LNCaP clone FGC (cell line): ENCODE measurements at regions not wholly inside any gene's neighbourhood (a gene's known extent, or its start where the extent isn't known, plus 50 kb on each side); places are given as distances from the start of the nearest gene placed in this dataset.
A peak's percentile ranks its signal among the peaks of the same experiment; 100 is the strongest.
"Not testable (repeated sequence)": the region's sequence is repeated elsewhere in the genome, so short reads cannot be mapped to it uniquely, and the experiment has no call there.

ENCODE experiments used
- DNase-seq: peaks from one replicate; pipeline ENCODE4 v3.0.0-alpha.2; 2011; ENCODE audit warnings: low read depth
- H3K4me3 ChIP-seq: 2 replicates; pipeline ENCODE4 v1.5.1; 2011; ENCODE audit warnings: mild to moderate bottlenecking, low read depth, low read length, control low read depth
- TF ChIP-seq, protein P1 (sequence below): IDR thresholded peaks from 2 replicates; pipeline ENCODE4 v1.5.1; 2012; ENCODE audit warnings: mild to moderate bottlenecking; ENCODE audit not compliant: control insufficient read depth, insufficient read depth; ENCODE audit errors: extremely low read depth

DNA sequence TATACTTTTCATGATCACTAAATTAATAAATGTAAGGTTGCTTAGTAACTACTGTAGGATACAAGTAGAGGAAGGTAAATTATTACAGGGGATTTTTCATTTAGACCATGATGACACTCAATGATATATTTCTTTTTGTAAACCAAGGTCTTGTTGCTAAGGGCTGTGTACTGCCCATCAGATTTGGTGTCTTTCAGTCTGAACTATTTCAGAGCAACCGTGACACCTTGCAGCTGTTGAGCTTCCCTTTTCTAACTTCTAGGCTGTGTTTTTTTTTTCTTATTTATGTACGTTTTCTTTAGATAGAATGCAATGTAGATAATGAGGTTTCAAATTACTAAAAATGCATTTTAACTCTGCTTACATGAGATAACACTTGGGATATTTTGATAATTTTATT lies 292.0 kb upstream of the MBL2 start:
- no peak overlapping the region for H3K4me3 ChIP-seq
- TF ChIP-seq, protein P1, sequence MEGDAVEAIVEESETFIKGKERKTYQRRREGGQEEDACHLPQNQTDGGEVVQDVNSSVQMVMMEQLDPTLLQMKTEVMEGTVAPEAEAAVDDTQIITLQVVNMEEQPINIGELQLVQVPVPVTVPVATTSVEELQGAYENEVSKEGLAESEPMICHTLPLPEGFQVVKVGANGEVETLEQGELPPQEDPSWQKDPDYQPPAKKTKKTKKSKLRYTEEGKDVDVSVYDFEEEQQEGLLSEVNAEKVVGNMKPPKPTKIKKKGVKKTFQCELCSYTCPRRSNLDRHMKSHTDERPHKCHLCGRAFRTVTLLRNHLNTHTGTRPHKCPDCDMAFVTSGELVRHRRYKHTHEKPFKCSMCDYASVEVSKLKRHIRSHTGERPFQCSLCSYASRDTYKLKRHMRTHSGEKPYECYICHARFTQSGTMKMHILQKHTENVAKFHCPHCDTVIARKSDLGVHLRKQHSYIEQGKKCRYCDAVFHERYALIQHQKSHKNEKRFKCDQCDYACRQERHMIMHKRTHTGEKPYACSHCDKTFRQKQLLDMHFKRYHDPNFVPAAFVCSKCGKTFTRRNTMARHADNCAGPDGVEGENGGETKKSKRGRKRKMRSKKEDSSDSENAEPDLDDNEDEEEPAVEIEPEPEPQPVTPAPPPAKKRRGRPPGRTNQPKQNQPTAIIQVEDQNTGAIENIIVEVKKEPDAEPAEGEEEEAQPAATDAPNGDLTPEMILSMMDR = no peak
- no peak for DNase-seq

DNA sequence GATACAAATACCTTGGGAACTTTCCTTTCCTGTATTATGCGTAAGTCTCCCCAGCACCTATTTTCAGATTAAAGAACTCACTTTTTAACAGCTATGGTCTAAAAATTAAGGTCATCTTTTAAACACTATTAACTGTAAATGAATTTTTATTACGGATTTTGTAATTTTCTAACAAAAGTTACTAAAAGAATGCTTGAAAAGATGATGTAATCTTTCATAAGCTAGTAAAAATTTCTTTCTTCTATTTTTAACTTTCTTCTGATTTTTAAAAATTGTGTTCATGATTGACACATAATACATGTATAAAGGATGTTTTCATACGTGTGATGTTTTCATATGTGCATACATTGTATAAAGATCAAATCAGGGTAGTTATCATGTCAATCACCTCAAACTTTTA lies 291.2 kb upstream of the MBL2 start:
- DNase-seq = no peak
- no peak overlapping the region for H3K4me3 ChIP-seq
- TF ChIP-seq, protein P1 = no peak

DNA sequence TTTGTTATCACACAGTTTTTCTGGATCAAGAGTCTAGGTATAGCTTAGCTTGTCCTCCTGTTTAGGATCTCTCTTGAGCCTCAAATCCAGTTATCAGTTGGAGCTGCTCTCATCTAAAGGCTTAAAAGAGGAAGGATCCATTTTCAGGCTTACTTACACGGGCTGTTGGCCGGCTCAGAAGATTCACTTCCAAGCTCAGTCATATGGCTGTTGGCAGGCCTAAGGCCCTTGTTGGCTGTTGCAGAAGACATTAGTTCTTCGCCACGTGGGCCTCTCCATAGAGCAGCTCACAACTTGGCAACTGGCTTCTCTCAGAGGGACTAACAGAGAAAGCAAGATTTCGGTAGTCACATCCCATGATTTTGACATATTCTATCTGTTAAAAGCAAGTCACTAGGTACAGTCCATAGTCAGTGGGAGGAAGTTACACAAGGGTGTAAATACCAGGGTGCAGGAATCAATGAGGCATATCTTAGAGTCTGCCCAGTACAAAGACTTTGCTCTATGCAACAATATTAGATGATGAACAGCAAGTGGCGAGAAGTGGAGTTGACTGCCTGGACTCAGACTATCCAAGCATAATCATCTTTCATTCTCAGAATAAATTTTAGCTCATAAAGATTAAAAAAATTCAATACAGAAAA lies 280.1 kb upstream of the MBL2 start:
- H3K4me3 ChIP-seq = no peak overlapping the region
- TF ChIP-seq, protein P1 = no peak
- DNase-seq = no peak

DNA sequence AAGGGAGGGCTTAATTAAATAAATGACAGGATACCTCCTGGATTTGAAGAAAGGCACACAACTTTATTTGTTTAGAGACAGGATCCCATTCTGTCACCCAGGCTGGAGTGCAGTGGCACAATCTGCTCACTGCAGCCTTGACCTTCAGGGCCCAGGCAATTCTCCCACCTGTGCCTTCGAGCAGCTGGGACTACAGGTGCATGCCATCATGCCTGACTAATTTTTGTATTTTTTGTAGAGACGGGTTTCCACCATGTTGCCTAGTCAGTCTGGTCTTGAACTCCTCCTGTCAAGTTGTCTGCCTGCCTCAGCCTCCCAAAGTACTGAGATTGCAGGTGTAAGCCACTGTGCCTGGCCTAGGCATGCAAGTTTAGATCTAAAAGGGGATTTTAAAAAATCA lies 272.7 kb upstream of the MBL2 start:
- no peak for DNase-seq
- TF ChIP-seq, protein P1 = no peak
- H3K4me3 ChIP-seq = no peak overlapping the region

DNA sequence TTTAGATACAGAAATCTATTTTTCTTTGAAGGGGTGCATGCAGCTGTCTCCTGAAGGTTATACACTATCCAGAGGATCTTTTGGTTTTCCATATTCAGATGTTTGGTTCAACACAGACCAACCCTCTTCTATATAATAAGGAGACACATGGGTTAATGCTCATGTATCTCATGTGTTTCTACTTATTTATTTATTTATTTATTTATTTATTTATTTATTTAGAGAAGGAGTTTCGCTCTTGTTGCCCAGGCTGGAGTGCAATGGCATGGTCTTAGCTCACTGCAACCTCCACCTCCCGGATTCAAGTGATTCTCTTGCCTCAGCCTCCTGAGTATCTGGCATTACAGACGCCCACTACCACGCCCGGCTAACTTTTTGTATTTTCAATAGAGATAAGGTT lies 263.2 kb upstream of the MBL2 start:
- not testable (repeated sequence) for DNase-seq, H3K4me3 ChIP-seq

DNA sequence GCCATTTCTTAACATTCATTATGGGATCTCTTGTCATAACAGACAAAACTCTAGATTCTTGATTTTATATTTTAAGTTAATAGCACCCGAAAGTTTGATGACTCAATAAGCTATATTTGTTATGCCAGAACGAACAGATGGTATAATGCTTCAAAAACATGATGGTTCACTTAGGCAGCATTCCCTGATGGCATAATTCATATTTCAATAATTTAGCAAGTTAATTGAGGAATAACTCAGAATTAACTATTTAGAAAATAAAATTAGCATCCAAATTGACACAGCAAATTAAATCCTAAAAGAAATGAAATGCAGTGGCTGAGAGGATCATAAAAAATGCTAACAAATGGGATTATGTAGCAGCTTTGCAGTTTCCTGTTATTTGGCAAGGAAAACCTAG lies 260.8 kb upstream of the MBL2 start:
- no peak overlapping the region for H3K4me3 ChIP-seq
- TF ChIP-seq, protein P1 = no peak
- no peak for DNase-seq

DNA sequence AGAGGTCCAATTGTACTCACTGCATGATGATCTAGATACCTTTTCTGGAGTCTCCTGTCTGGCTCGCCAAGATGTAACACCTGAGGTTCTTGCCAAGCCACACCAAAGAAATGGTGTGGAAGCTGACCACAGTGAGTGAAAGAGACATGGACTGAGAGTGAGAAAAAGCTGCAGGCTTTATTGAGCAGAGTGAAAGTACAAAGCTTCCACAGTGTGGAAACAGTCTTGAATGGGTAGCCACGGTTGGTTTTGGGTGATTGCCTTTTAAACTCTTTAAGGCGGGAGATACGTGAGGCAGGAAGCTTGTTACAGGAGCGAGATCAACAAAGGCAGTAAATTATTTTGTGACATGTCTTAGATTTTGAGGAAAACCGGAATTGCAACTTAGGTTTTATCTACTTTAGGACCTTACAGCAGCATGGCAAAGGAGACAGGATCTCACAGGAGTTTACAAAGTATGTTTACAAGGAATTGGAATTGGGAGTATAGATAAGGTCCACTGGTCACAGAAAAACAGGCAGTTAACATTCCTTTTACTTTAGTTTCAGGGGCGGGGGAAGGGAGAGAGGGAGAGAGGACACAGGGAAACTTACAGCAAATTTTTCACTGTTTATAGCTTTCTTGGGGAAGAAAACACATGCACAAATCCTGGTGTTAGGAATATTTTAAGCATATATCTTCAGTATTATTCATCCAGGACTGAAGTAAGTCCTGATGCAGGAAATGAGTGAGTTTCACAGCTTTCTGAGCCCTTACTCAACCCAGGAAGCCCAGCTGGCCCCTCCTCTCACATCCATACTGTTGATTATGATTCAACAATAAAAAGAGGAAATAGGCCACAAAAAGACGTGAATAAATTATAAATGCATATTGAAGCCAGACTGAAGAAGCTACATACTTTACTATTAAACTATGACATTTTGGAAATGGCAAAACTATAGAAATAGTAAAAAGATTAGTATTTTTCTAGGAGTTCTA lies 257.6 kb upstream of the MBL2 start:
- DNase-seq = peak; percentile 46
- peak overlapping the region; percentile 14; the same call in 1 of the 2 replicates for H3K4me3 ChIP-seq
